ENCODE measurements at regions not wholly inside any gene's neighbourhood (a gene's known extent, or its start where the extent isn't known, plus 50 kb on each side); places are given as distances from the start of the nearest gene placed in this dataset.

DNA sequence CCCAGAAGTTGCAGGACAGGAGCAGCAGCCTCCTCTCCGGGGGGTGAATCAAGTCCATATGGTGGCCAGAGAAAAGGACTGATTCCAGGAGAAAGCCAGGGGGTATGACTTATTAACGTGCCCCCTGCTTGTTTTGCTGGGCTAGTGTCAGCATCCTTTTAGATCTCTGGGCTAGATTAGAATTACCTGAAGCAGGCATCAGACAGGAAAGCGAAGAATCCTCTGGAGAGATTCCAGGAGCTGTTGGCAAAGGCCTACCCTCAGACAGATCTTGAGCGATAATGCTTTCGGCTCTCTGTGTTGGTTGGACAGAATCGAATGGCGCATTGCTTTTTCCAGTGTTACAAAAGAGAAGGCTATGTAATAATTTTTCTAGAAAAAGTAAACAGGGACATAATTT, 164.0 kb upstream of the GLI3 start:
- TF ChIP-seq, protein P1, sequence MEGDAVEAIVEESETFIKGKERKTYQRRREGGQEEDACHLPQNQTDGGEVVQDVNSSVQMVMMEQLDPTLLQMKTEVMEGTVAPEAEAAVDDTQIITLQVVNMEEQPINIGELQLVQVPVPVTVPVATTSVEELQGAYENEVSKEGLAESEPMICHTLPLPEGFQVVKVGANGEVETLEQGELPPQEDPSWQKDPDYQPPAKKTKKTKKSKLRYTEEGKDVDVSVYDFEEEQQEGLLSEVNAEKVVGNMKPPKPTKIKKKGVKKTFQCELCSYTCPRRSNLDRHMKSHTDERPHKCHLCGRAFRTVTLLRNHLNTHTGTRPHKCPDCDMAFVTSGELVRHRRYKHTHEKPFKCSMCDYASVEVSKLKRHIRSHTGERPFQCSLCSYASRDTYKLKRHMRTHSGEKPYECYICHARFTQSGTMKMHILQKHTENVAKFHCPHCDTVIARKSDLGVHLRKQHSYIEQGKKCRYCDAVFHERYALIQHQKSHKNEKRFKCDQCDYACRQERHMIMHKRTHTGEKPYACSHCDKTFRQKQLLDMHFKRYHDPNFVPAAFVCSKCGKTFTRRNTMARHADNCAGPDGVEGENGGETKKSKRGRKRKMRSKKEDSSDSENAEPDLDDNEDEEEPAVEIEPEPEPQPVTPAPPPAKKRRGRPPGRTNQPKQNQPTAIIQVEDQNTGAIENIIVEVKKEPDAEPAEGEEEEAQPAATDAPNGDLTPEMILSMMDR (IDR thresholded peaks at IDR 0.05 in 2 of 3, conservative IDR thresholded peaks at IDR 0.05 in 1 of 3; ENCODE audit: borderline replicate concordance in 1 of 3, insufficient read depth in 1 of 3, low read depth in 2 of 3, low read length in 2 of 3) = no peak
- TF ChIP-seq POLR2A (IDR thresholded peaks at IDR 0.05; ENCODE audit: borderline replicate concordance, extremely low read depth, insufficient read depth, insufficient read length) (no peak), EZH2 (IDR thresholded peaks at IDR 0.05) (no peak), POLR2AphosphoS5 (IDR thresholded peaks at IDR 0.05; ENCODE audit: low read depth, low read length) (no peak), SRF (IDR thresholded peaks at IDR 0.05; ENCODE audit: low read depth) (no peak), TCF7L2 (IDR thresholded peaks at IDR 0.05; ENCODE audit: borderline replicate concordance, extremely low read depth, insufficient read depth, insufficient read length) (no peak), SIN3A (IDR thresholded peaks at IDR 0.05; ENCODE audit: low read depth) (no peak), CEBPB (IDR thresholded peaks at IDR 0.05; ENCODE audit: low read depth) (no peak), SP1 (IDR thresholded peaks at IDR 0.05; ENCODE audit: low read depth) (no peak), EZH2phosphoT487 (IDR thresholded peaks at IDR 0.05; ENCODE audit: borderline replicate concordance) (no peak)
- TF ChIP-seq, protein P2, sequence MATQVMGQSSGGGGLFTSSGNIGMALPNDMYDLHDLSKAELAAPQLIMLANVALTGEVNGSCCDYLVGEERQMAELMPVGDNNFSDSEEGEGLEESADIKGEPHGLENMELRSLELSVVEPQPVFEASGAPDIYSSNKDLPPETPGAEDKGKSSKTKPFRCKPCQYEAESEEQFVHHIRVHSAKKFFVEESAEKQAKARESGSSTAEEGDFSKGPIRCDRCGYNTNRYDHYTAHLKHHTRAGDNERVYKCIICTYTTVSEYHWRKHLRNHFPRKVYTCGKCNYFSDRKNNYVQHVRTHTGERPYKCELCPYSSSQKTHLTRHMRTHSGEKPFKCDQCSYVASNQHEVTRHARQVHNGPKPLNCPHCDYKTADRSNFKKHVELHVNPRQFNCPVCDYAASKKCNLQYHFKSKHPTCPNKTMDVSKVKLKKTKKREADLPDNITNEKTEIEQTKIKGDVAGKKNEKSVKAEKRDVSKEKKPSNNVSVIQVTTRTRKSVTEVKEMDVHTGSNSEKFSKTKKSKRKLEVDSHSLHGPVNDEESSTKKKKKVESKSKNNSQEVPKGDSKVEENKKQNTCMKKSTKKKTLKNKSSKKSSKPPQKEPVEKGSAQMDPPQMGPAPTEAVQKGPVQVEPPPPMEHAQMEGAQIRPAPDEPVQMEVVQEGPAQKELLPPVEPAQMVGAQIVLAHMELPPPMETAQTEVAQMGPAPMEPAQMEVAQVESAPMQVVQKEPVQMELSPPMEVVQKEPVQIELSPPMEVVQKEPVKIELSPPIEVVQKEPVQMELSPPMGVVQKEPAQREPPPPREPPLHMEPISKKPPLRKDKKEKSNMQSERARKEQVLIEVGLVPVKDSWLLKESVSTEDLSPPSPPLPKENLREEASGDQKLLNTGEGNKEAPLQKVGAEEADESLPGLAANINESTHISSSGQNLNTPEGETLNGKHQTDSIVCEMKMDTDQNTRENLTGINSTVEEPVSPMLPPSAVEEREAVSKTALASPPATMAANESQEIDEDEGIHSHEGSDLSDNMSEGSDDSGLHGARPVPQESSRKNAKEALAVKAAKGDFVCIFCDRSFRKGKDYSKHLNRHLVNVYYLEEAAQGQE (IDR thresholded peaks at IDR 0.05; ENCODE audit: low read depth) = no peak
- TF ChIP-seq, protein P3, sequence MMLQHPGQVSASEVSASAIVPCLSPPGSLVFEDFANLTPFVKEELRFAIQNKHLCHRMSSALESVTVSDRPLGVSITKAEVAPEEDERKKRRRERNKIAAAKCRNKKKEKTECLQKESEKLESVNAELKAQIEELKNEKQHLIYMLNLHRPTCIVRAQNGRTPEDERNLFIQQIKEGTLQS (IDR thresholded peaks at IDR 0.05) = no peak
